HCT116 (cell line): ENCODE measurements at regions not wholly inside any gene's neighbourhood (a gene's known extent, or its start where the extent isn't known, plus 50 kb on each side); places are given as distances from the start of the nearest gene placed in this dataset.

Experiments
- ATAC-seq: fragments of 200-7000 bp; cut with Tn5 transposase; 2 replicates; pipeline ENCODE4 v1.9.1; 2020; ENCODE audit warnings: mild to moderate bottlenecking, moderate library complexity
- BruUV-seq: library from RNA; stranded (reverse); fragments of 400-500 nt; replicated peaks from 2 replicates; lab custom pipeline; 2021; lab: Mats Ljungman, UMichigan
- CTCF ChIA-PET: fragments of 300-600 bp; sonication (Branson Sonifier 250); formaldehyde crosslinking; loops from one replicate; lab custom pipeline; 2021; ENCODE audit warnings: antibody characterized with exemption; lab: Charles Lee
- POLR2A ChIA-PET: fragments of 300-600, 350-600 bp; sonication (Branson Sonifier 250); formaldehyde crosslinking; loops from one replicate; lab custom pipeline; 2021; ENCODE audit warnings: antibody characterized with exemption; lab: Charles Lee
- RAD21 ChIA-PET, 2 experiments: fragments of 300-600 bp; sonication (Branson Sonifier 250); formaldehyde crosslinking; loops; one replicate each; lab custom pipeline; 2023; ENCODE audit warnings: low total read pairs in 2 of 2; ENCODE audit not compliant: uncharacterized antibody in 2 of 2, unreplicated experiment in 2 of 2, low non-redundant PET in 1 of 2; lab: Charles Lee
- DNase-seq: peaks from one replicate; pipeline ENCODE4 v3.0.0-alpha.2; 2010; ENCODE audit warnings: low read depth, low spot score
- H2AFZ ChIP-seq: fragments of 200-600 bp; shearing (Covaris generic), sonication (generic); 2 replicates; pipeline ENCODE4 v1.6.1; 2017; ENCODE audit warnings: low read depth, mixed run types, mixed read lengths, antibody characterized with exemption, low read length; ENCODE audit not compliant: poor library complexity, severe bottlenecking
- H3K27ac ChIP-seq: 2 replicates; pipeline ENCODE4 v1.5.1; 2012; ENCODE audit warnings: low read depth, low read length
- H3K27me3 ChIP-seq: fragments of 200-600 bp; sonication (generic); 2 replicates; pipeline ENCODE4 v1.6.1; 2016; ENCODE audit warnings: mixed run types, low read length, mixed read lengths; ENCODE audit not compliant: insufficient read depth
- H3K36me3 ChIP-seq, 2 experiments: fragments of 200-500 bp in 1 of 2; fragments of 200-600 bp in 1 of 2; sonication (Bioruptor generic) in 1 of 2; sonication (generic) in 1 of 2; 2 replicates each; pipeline versions ENCODE4 v1.5.1 to v1.6.1; 2014 to 2016; ENCODE audit warnings: low read length in 2 of 2, inconsistent platforms in 1 of 2, mixed read lengths in 1 of 2, mixed run types in 1 of 2; ENCODE audit not compliant: insufficient read depth in 2 of 2, control insufficient read depth in 1 of 2
- H3K4me1 ChIP-seq, 2 experiments: fragments of 200-600 bp in 1 of 2; sonication (generic) in 1 of 2; 2 replicates each; pipeline versions ENCODE4 v1.5.1 to v1.6.1; 2012 to 2017; ENCODE audit warnings: low read length in 2 of 2, inconsistent platforms in 1 of 2, mild to moderate bottlenecking in 1 of 2, mixed read lengths in 1 of 2, mixed run types in 1 of 2, moderate library complexity in 1 of 2; ENCODE audit not compliant: insufficient read depth in 2 of 2, control insufficient read depth in 1 of 2
- H3K4me2 ChIP-seq: fragments of 200-600 bp; sonication (generic); 2 replicates; pipeline ENCODE4 v1.6.1; 2017; ENCODE audit warnings: mixed run types, low read length, mixed read lengths
- H3K4me3 ChIP-seq, 2 experiments: fragments of 200-600 bp in 1 of 2; sonication (generic) in 1 of 2; replicated peaks in 1 of 2; 2 replicates each; pipeline ENCODE4 v1.5.1; 2011 to 2016; ENCODE audit warnings: low read length in 2 of 2, control low read depth in 1 of 2, low read depth in 1 of 2, mild to moderate bottlenecking in 1 of 2, mixed read lengths in 1 of 2, mixed run types in 1 of 2
- H3K79me2 ChIP-seq: fragments of 200-600 bp; sonication (generic); 2 replicates; pipeline ENCODE4 v1.6.1; 2017; ENCODE audit warnings: mild to moderate bottlenecking, mixed run types, low read length, moderate library complexity, mixed read lengths; ENCODE audit not compliant: insufficient read depth
- H3K9ac ChIP-seq: fragments of 200-600 bp; sonication (generic); 2 replicates; pipeline ENCODE4 v1.6.1; 2016; ENCODE audit warnings: low read length, mixed read lengths
- H3K9me2 ChIP-seq: fragments of 200-600 bp; sonication (generic), shearing (Covaris generic); 2 replicates; pipeline ENCODE4 v1.6.1; 2017; ENCODE audit warnings: mixed run types, mild to moderate bottlenecking, moderate library complexity; ENCODE audit not compliant: insufficient read depth
- H3K9me3 ChIP-seq, 2 experiments: fragments of 200-500 bp in 1 of 2; fragments of 200-600 bp in 1 of 2; sonication (Bioruptor generic) in 1 of 2; sonication (generic) in 1 of 2; 2 replicates each; pipeline ENCODE4 v1.6.1; 2014 to 2017; ENCODE audit warnings: low read length in 2 of 2, mixed read lengths in 2 of 2, inconsistent platforms in 1 of 2, low read depth in 1 of 2, mild to moderate bottlenecking in 1 of 2, mixed run types in 1 of 2, moderate library complexity in 1 of 2; ENCODE audit not compliant: control insufficient read depth in 1 of 2, insufficient read depth in 1 of 2
- H4K20me1 ChIP-seq: fragments of 200-600 bp; sonication (generic), shearing (Covaris generic); 2 replicates; pipeline ENCODE4 v1.6.1; 2017; ENCODE audit warnings: mixed run types, mild to moderate bottlenecking, moderate library complexity; ENCODE audit not compliant: insufficient read depth
- ATF3 ChIP-seq: IDR thresholded peaks from 2 replicates; pipeline ENCODE4 v1.6.1; 2012
- CBX3 ChIP-seq: IDR thresholded peaks from 2 replicates; pipeline ENCODE4 v1.6.1; 2012; ENCODE audit warnings: low read depth
- CEBPB ChIP-seq: IDR thresholded peaks from 2 replicates; pipeline ENCODE4 v1.6.1; 2012; ENCODE audit warnings: low read depth
- CTCF ChIP-seq, 3 experiments: fragments of 200-600 bp in 1 of 3; sonication (generic) in 1 of 3; IDR thresholded peaks in 2 of 3; conservative IDR thresholded peaks in 1 of 3; 2 replicates each; pipeline ENCODE4 v1.5.1; 2012 to 2017; ENCODE audit warnings: low read depth in 2 of 3, low read length in 2 of 3, antibody characterized with exemption in 1 of 3, borderline replicate concordance in 1 of 3, control low read depth in 1 of 3, mild to moderate bottlenecking in 1 of 3, mixed read lengths in 1 of 3, mixed run types in 1 of 3, moderate library complexity in 1 of 3; ENCODE audit not compliant: insufficient read depth in 1 of 3
- EGR1 ChIP-seq: IDR thresholded peaks from 2 replicates; pipeline ENCODE4 v1.6.1; 2012; ENCODE audit warnings: low read depth
- ELF1 ChIP-seq: IDR thresholded peaks from 2 replicates; pipeline ENCODE4 v1.6.1; 2012; ENCODE audit warnings: low read depth, borderline replicate concordance
- EZH2phosphoT487 ChIP-seq: fragments of 200-600 bp; IDR thresholded peaks from 2 replicates; pipeline ENCODE4 v1.6.1; 2018; ENCODE audit warnings: antibody characterized with exemption, borderline replicate concordance
- FOSL1 ChIP-seq: IDR thresholded peaks from 2 replicates; pipeline ENCODE4 v1.6.1; 2012; ENCODE audit warnings: low read depth
- JUND ChIP-seq: IDR thresholded peaks from 2 replicates; pipeline ENCODE4 v1.6.1; 2012
- POLR2AphosphoS5 ChIP-seq: IDR thresholded peaks from 2 replicates; pipeline ENCODE4 v1.6.1; 2011; ENCODE audit warnings: mild to moderate bottlenecking, low read depth, low read length, moderate library complexity
- RAD21 ChIP-seq: IDR thresholded peaks from 2 replicates; pipeline ENCODE4 v1.6.1; 2012; ENCODE audit warnings: low read depth, mild to moderate bottlenecking
- REST ChIP-seq: IDR thresholded peaks from 2 replicates; pipeline ENCODE4 v1.6.1; 2012; ENCODE audit warnings: low read depth
- SP1 ChIP-seq: IDR thresholded peaks from 2 replicates; pipeline ENCODE4 v1.6.1; 2012; ENCODE audit warnings: low read depth
- YY1 ChIP-seq: IDR thresholded peaks from 2 replicates; pipeline ENCODE4 v1.6.1; 2011; ENCODE audit warnings: low read length, low read depth, moderate library complexity, mild to moderate bottlenecking; ENCODE audit not compliant: insufficient replicate concordance; ENCODE audit errors: extremely low read depth
- ZFX ChIP-seq: fragments of 450-650 bp; IDR thresholded peaks from 2 replicates; pipeline ENCODE4 v1.6.1; 2017
- ZNF274 ChIP-seq: fragments of 200-500 bp; sonication (Bioruptor generic); IDR thresholded peaks from 2 replicates; pipeline ENCODE4 v1.6.1; 2014; ENCODE audit warnings: mild to moderate bottlenecking, low read depth, low read length, inconsistent platforms
- intact Hi-C: fragments of 100-400 bp; cut with micrococcal nuclease; formaldehyde crosslinking; loops from 2 replicates; pipeline ENCODE4 v1.10.0; 2022

GRCh38 chr20:53706008-53706465, 112.4 kb upstream of the ZNF217 start:
- intact Hi-C loops = no loop called here
- Histone ChIP-seq H3K27ac (no peak overlapping the region), H3K27me3 (no peaks in the 10 kb centered on the region), H3K9me3 (no peaks in the 10 kb centered on the region), H3K9me2 (no peaks in the 10 kb centered on the region), H3K36me3 (no peaks in the 10 kb centered on the region), H4K20me1 (no peaks in the 10 kb centered on the region), H2AFZ (no peak overlapping the region), H3K4me2 (no peak overlapping the region), H3K79me2 (no peaks in the 10 kb centered on the region), H3K4me1 (peaks cover 0 to 9% of the 10 kb centered on the region in 2 experiments; a peak in 2 of 4 replicates), H3K9ac (no peak overlapping the region), H3K4me3 (no peak overlapping the region)
- DNase-seq (no peak), ATAC-seq (no peak)
- TF ChIP-seq JUND (no peak), CEBPB (no peak), EZH2phosphoT487 (no peak), SP1 (no peak), ELF1 (no peak), REST (no peak), EGR1 (no peak), YY1 (no peak), FOSL1 (no peak), ZFX (no peak), ZNF274 (no peak), CTCF (IDR thresholded peaks at IDR 0.05 in 2 of 3, conservative IDR thresholded peaks at IDR 0.05 in 1 of 3; ENCODE audit: borderline replicate concordance in 1 of 3, insufficient read depth in 1 of 3, low read depth in 2 of 3, low read length in 2 of 3) (no peak), POLR2AphosphoS5 (no peak), CBX3 (no peak), ATF3 (no peak), RAD21 (no peak)
- POLR2A ChIA-PET = no interaction called here
- BruUV-seq = no TSS peak
- RAD21 ChIA-PET = no interaction called here
- CTCF ChIA-PET = no interaction called here
